22Rv1 (cell line): ENCODE measurements at regions not wholly inside any gene's neighbourhood (a gene's known extent, or its start where the extent isn't known, plus 50 kb on each side); places are given as distances from the start of the nearest gene placed in this dataset.

Source experiments
- H3K27ac ChIP-seq: fragments of 450-650 bp; 2 replicates; pipeline ENCODE4 v1.5.1; 2017
- ZFX ChIP-seq: fragments of 450-650 bp; IDR thresholded peaks from 2 replicates; pipeline ENCODE4 v1.6.1; 2017; ENCODE audit warnings: antibody characterized with exemption, borderline replicate concordance
- TF ChIP-seq, protein P1 (sequence below): fragments of 450-650 bp; IDR thresholded peaks from 2 replicates; pipeline ENCODE4 v1.5.1; 2017; ENCODE audit warnings: mild to moderate bottlenecking

GRCh38 chr1:116257836-116258235 is 115.2 kb upstream of the ATP1A1 start:
- TF ChIP-seq, protein P1, sequence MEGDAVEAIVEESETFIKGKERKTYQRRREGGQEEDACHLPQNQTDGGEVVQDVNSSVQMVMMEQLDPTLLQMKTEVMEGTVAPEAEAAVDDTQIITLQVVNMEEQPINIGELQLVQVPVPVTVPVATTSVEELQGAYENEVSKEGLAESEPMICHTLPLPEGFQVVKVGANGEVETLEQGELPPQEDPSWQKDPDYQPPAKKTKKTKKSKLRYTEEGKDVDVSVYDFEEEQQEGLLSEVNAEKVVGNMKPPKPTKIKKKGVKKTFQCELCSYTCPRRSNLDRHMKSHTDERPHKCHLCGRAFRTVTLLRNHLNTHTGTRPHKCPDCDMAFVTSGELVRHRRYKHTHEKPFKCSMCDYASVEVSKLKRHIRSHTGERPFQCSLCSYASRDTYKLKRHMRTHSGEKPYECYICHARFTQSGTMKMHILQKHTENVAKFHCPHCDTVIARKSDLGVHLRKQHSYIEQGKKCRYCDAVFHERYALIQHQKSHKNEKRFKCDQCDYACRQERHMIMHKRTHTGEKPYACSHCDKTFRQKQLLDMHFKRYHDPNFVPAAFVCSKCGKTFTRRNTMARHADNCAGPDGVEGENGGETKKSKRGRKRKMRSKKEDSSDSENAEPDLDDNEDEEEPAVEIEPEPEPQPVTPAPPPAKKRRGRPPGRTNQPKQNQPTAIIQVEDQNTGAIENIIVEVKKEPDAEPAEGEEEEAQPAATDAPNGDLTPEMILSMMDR = no peak
- TF ChIP-seq ZFX = no peak
- no peak overlapping the region for H3K27ac ChIP-seq

DNA sequence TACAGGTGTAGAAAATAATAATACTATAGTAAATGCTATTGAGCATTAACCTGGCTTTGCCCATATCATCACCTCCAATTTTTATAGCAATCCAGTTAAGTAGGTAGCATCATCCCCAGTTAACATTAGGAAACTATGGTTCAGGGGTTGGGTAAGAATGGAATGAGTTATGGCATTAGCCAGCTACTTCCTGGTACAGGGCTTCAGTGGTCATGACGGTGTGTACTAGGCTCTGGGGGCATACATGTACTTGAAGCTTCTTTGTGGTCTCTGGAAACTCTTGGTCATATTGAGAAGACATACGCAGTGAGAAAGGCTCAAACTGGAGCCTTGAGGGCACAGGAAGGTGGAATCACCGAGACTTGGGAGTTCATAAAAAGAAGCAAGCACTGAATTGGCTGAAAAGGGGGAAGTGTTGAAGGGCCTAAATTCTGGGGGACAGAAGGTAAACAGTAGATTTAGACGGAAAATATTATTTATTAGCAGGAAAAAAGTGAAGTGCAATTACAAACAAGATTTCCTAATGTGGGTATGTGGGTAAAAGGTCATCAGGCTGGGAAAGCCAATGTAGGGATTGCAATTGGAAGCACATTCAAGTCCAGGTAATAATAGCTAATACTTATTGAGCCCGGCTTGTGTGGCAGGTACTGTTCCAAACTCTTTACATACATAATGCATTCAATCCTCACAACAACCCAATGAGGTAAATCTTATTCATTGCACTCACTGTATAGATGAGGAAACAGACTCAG is 114.2 kb upstream of the ATP1A1 start:
- no peak for TF ChIP-seq ZFX
- TF ChIP-seq, protein P1 = no peak

GRCh38 chr1:116259663-116260062 is 113.4 kb upstream of the ATP1A1 start:
- TF ChIP-seq ZFX = no peak
- TF ChIP-seq, protein P1 = no peak
- no peak overlapping the region for H3K27ac ChIP-seq

More for the DNA sequence above, 114.2 kb upstream of the ATP1A1 start:
- no peak overlapping the region for H3K27ac ChIP-seq

- no peak overlapping the region for H3K27ac ChIP-seq
- TF ChIP-seq ZFX = no peak
- TF ChIP-seq, protein P1 = no peak
Observed at GRCh38 chr1:116260115-116260514, 112.9 kb upstream of the ATP1A1 start.

DNA sequence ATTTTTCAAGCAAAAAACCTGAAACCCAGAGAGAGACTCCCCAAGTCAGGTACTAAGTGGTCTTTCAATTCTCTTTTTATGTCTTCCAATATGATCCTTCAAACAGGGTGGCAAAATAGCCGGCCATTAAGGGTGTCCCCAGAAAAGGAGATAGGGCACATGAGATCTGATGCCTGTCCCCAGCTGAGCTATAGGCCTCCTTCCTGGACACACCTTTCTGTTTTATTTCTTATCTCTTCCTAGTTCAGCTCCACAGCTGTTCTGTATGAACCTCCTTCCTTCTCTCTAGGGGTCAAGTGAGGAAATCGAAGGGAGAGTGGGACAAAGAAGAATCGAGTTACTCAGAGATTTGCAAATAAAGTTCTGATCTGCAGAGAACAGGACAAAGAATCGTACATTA is 112.4 kb upstream of the ATP1A1 start:
- TF ChIP-seq, protein P1 = no peak
- no peak for TF ChIP-seq ZFX

DNA sequence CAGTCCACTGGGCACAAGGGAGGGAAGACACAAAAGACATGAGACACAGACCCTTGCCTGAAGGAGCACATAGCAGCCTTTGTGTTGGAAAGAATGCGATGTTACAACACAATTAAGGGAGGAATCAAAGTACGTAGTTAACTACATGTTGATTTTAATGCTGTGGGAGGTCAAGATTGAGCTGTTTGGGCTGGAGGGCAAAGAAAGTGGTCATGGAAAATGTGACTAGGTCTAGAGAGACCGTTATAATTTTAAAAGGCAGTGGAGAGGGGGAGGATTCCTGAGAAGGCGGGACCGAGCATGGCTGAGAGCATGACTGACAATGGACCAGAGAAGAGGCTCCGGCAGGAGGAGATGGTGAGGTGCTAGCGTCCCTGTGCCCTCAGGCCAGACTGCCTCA is 111.8 kb upstream of the ATP1A1 start:
- H3K27ac ChIP-seq = no peak overlapping the region
- TF ChIP-seq, protein P1 = no peak
- TF ChIP-seq ZFX = no peak

More for the DNA sequence above, 112.4 kb upstream of the ATP1A1 start:
- H3K27ac ChIP-seq = no peak overlapping the region

- no peak overlapping the region for H3K27ac ChIP-seq
- TF ChIP-seq ZFX = no peak
- TF ChIP-seq, protein P1 = no peak
Observed at GRCh38 chr1:116262207-116262994, 110.6 kb upstream of the ATP1A1 start.
